GM12865 (cell line): ENCODE measurements at regions not wholly inside any gene's neighbourhood (a gene's known extent, or its start where the extent isn't known, plus 50 kb on each side); places are given as distances from the start of the nearest gene placed in this dataset.

ENCODE experiments used
- DNase-seq: peaks from one replicate; pipeline ENCODE4 v3.0.0; 2010; ENCODE audit warnings: low read depth
- H3K4me3 ChIP-seq: 2 replicates; pipeline ENCODE4 v1.5.1; 2011; ENCODE audit warnings: mild to moderate bottlenecking, low read depth, low read length, control low read depth
- TF ChIP-seq, protein P1 (sequence below): IDR thresholded peaks from 2 replicates; pipeline ENCODE4 v1.5.1; 2011; ENCODE audit warnings: low read length, control low read depth, low read depth, inconsistent platforms; ENCODE audit not compliant: insufficient read depth; ENCODE audit errors: missing control alignments

GRCh38 chr4:187065806-187066205, 342.1 kb upstream of the FAT1 start:
- H3K4me3 ChIP-seq = no peak overlapping the region
- TF ChIP-seq, protein P1, sequence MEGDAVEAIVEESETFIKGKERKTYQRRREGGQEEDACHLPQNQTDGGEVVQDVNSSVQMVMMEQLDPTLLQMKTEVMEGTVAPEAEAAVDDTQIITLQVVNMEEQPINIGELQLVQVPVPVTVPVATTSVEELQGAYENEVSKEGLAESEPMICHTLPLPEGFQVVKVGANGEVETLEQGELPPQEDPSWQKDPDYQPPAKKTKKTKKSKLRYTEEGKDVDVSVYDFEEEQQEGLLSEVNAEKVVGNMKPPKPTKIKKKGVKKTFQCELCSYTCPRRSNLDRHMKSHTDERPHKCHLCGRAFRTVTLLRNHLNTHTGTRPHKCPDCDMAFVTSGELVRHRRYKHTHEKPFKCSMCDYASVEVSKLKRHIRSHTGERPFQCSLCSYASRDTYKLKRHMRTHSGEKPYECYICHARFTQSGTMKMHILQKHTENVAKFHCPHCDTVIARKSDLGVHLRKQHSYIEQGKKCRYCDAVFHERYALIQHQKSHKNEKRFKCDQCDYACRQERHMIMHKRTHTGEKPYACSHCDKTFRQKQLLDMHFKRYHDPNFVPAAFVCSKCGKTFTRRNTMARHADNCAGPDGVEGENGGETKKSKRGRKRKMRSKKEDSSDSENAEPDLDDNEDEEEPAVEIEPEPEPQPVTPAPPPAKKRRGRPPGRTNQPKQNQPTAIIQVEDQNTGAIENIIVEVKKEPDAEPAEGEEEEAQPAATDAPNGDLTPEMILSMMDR = no peak
- no peak for DNase-seq

- no peak overlapping the region for H3K4me3 ChIP-seq
- TF ChIP-seq, protein P1 = no peak
- no peak for DNase-seq
Measured at GRCh38 chr4:187069398-187069797, 345.7 kb upstream of the FAT1 start.

DNA sequence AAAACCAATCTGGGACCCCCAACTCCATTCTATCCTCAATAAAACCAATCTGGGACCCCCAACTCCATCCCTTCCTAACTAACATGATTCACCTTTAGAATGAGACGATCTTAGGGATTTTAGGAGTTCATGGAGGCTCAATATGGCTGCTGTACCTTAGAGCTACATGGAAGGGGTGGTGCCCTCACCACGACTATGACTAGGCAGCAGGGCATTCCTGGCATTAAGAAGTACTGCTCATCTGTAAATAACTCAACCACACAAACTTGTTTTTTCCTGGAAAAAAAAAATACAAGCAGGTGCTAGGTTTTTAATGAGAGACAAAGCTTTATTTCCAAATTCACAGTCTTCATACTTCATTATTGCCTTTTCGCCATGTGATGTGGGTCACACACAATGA, 346.5 kb upstream of the FAT1 start:
- DNase-seq = no peak
- TF ChIP-seq, protein P1 = no peak

GRCh38 chr4:187070740-187071139, 347.1 kb upstream of the FAT1 start:
- no peak for DNase-seq
- TF ChIP-seq, protein P1 = no peak
- H3K4me3 ChIP-seq = no peak overlapping the region

More for the DNA sequence above, 346.5 kb upstream of the FAT1 start:
- H3K4me3 ChIP-seq = no peak overlapping the region

GRCh38 chr4:187071946-187072600, 348.4 kb upstream of the FAT1 start:
- H3K4me3 ChIP-seq = no peak overlapping the region
- TF ChIP-seq, protein P1 = no peak
- DNase-seq = no peak

- DNase-seq = no peak
- no peak overlapping the region for H3K4me3 ChIP-seq
- TF ChIP-seq, protein P1 = no peak
Measured at GRCh38 chr4:187073820-187074219, 350.2 kb upstream of the FAT1 start.

DNA sequence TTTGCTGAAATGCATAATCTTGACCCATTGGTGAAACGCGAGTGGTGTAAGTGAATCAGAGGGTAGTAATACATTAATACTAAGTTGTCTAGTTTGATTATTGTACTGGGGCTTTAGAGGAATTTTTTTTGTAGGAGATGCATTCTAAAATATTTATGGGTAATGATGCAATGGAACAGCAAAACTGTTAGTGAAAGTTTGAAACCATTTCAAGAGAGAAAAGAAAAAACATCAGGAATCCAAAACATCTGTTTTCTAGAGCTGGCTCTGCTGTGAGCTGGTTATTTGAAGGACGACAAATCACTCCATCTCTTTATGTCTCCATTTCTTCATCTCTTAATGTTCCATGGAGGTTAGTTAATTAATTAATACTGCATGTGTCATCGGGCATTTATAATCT, 351.9 kb upstream of the FAT1 start:
- H3K4me3 ChIP-seq = no peak overlapping the region
- TF ChIP-seq, protein P1 = no peak
- DNase-seq = no peak
